IMR-90 (cell line): ENCODE measurements at regions not wholly inside any gene's neighbourhood (a gene's known extent, or its start where the extent isn't known, plus 50 kb on each side); places are given as distances from the start of the nearest gene placed in this dataset.

ENCODE experiments used
- ATAC-seq: fragments of 200-7000 bp; cut with Tn5 transposase; 2 replicates; pipeline ENCODE4 v1.9.1; 2020; ENCODE audit warnings: low read depth, mild to moderate bottlenecking, moderate library complexity
- BruUV-seq: library from RNA; stranded (reverse); fragments of 400-500 nt; replicated peaks from 2 replicates; lab custom pipeline; 2021; lab: Mats Ljungman, UMichigan
- CTCF ChIA-PET: fragments of 300-600 bp; formaldehyde crosslinking; extraction: SDS; loops from one replicate; lab custom pipeline; 2021; ENCODE audit warnings: antibody characterized with exemption; lab: Yijun Ruan, JAX
- POLR2A ChIA-PET: fragments of 300-600 bp; sonication (Branson Sonifier 250); formaldehyde crosslinking; loops from one replicate; lab custom pipeline; 2022; ENCODE audit warnings: antibody characterized with exemption; ENCODE audit not compliant: unreplicated experiment; lab: Charles Lee
- DNase-seq: peaks from one replicate; pipeline ENCODE4 v3.0.0; 2013
- H2AFZ ChIP-seq: replicated peaks from 2 replicates; pipeline ENCODE3; 2013; ENCODE audit warnings: low read length, mild to moderate bottlenecking; ENCODE audit not compliant: poor library complexity
- H2AK5ac ChIP-seq: 2 replicates; pipeline ENCODE4 v1.6.1; 2013; ENCODE audit warnings: low read depth, low read length, inconsistent platforms
- H2AK9ac ChIP-seq: replicated peaks from 2 replicates; pipeline ENCODE3; 2013; ENCODE audit warnings: mild to moderate bottlenecking, low read depth, low read length, moderate library complexity; ENCODE audit not compliant: poor library complexity
- H2BK120ac ChIP-seq: 2 replicates; pipeline ENCODE4 v1.6.1; 2013; ENCODE audit warnings: low read depth, low read length, inconsistent platforms
- H2BK15ac ChIP-seq: 3 replicates; pipeline ENCODE4 v1.6.1; 2013; ENCODE audit warnings: low read depth, low read length, inconsistent platforms
- H2BK20ac ChIP-seq: 2 replicates; pipeline ENCODE4 v1.6.1; 2013; ENCODE audit warnings: low read depth, mild to moderate bottlenecking, inconsistent platforms, low read length, moderate library complexity
- H2BK5ac ChIP-seq: 2 replicates; pipeline ENCODE4 v1.6.1; 2013; ENCODE audit warnings: mild to moderate bottlenecking, low read depth, low read length, inconsistent platforms; ENCODE audit not compliant: poor library complexity, severe bottlenecking
- H3K14ac ChIP-seq: replicated peaks from 2 replicates; pipeline ENCODE4 v1.6.1; 2013; ENCODE audit warnings: low read depth, low read length, inconsistent platforms
- H3K18ac ChIP-seq: 2 replicates; pipeline ENCODE4 v1.6.1; 2013; ENCODE audit warnings: low read depth, low read length, control low read depth
- H3K23ac ChIP-seq: 2 replicates; pipeline ENCODE4 v1.6.1; 2013; ENCODE audit warnings: low read depth, low read length, inconsistent platforms
- H3K27ac ChIP-seq: 2 replicates; pipeline ENCODE4 v1.5.1; 2013; ENCODE audit warnings: mild to moderate bottlenecking, control low read depth, low read length; ENCODE audit not compliant: insufficient read depth
- H3K27me3 ChIP-seq: 2 replicates; pipeline ENCODE4 v1.6.1; 2013; ENCODE audit warnings: low read length; ENCODE audit not compliant: control insufficient read depth, insufficient read depth
- H3K36me3 ChIP-seq: 2 replicates; pipeline ENCODE4 v1.6.1; 2013; ENCODE audit warnings: low read length, mixed read lengths; ENCODE audit not compliant: control insufficient read depth, insufficient read depth
- H3K4ac ChIP-seq: 2 replicates; pipeline ENCODE4 v1.6.1; 2013; ENCODE audit warnings: low read depth, low read length, inconsistent platforms
- H3K4me1 ChIP-seq: 2 replicates; pipeline ENCODE4 v1.6.1; 2013; ENCODE audit warnings: low read length, mixed read lengths; ENCODE audit not compliant: control insufficient read depth, insufficient read depth
- H3K4me2 ChIP-seq: 2 replicates; pipeline ENCODE4 v1.6.1; 2013; ENCODE audit warnings: low read depth, mild to moderate bottlenecking, control low read depth, low read length, moderate library complexity
- H3K4me3 ChIP-seq: 2 replicates; pipeline ENCODE4 v1.5.1; 2013; ENCODE audit warnings: low read depth, mild to moderate bottlenecking, control low read depth, low read length, moderate library complexity; ENCODE audit not compliant: insufficient read depth
- H3K56ac ChIP-seq: 2 replicates; pipeline ENCODE4 v1.6.1; 2013; ENCODE audit warnings: low read length, inconsistent platforms; ENCODE audit not compliant: insufficient read depth; ENCODE audit errors: extremely low read depth
- H3K79me1 ChIP-seq, 2 experiments: 2 replicates each; pipeline ENCODE4 v1.6.1; 2013; ENCODE audit warnings: low read length in 2 of 2, inconsistent platforms in 1 of 2, low read depth in 1 of 2
- H3K9ac ChIP-seq: 2 replicates; pipeline ENCODE4 v1.6.1; 2013; ENCODE audit warnings: low read depth, low read length, control low read depth
- H3K9me1 ChIP-seq: 2 replicates; pipeline ENCODE4 v1.6.1; 2013; ENCODE audit warnings: low read length, inconsistent platforms; ENCODE audit not compliant: insufficient read depth
- H3K9me3 ChIP-seq: 2 replicates; pipeline ENCODE4 v1.6.1; 2013; ENCODE audit warnings: low read length; ENCODE audit not compliant: control insufficient read depth, insufficient read depth
- H4K20me1 ChIP-seq: 2 replicates; pipeline ENCODE4 v1.6.1; 2013; ENCODE audit warnings: low read length, inconsistent platforms; ENCODE audit not compliant: insufficient read depth
- H4K5ac ChIP-seq: 2 replicates; pipeline ENCODE4 v1.6.1; 2013; ENCODE audit warnings: mild to moderate bottlenecking, low read depth, low read length, control low read depth
- H4K8ac ChIP-seq, 2 experiments: 2 replicates each; pipeline ENCODE4 v1.6.1; 2013; ENCODE audit warnings: low read depth in 2 of 2, low read length in 2 of 2, control low read depth in 1 of 2, inconsistent platforms in 1 of 2
- H4K91ac ChIP-seq: 2 replicates; pipeline ENCODE4 v1.6.1; 2013; ENCODE audit warnings: low read depth, low read length, inconsistent platforms; ENCODE audit not compliant: insufficient read depth
- CHD1 ChIP-seq: IDR thresholded peaks from 2 replicates; pipeline ENCODE4 v1.6.1; 2012; ENCODE audit warnings: low read depth, low read length, improper control_type of control experiment
- WGBS, 2 experiments: methylation state at CpG; one replicate each; pipeline versions ENCODE4 v1.1.5 to v1.1.7; 2013; ENCODE audit warnings: missing lambda C conversion rate in 2 of 2; ENCODE audit not compliant: insufficient read length in 1 of 2; ENCODE audit errors: extremely low coverage in 2 of 2; 5-methylcytosine and 5-hydroxymethylcytosine counted together
- dilution Hi-C: fragments of 300-500 bp; cut with HindIII; formaldehyde crosslinking; loops from one replicate; pipeline ENCODE4 v1.14.3; 2018; ENCODE audit warnings: low sequenced_read_pairs; ENCODE audit not compliant: unreplicated experiment
- in situ Hi-C: fragments of 300-500 bp; cut with MboI; formaldehyde crosslinking; loops from 3 replicates; pipeline ENCODE4 v1.14.3; 2019; ENCODE audit warnings: low sequenced_read_pairs, inconsistent platforms, mixed read lengths
- intact Hi-C: fragments of 100-400 bp; cut with micrococcal nuclease; formaldehyde crosslinking; loops from 2 replicates; pipeline ENCODE4 v1.10.0; 2022
- TF ChIP-seq, protein P1 (sequence below): fragments of 150-350 bp; IDR thresholded peaks from 2 replicates; pipeline ENCODE4 v1.6.1; 2016; ENCODE audit warnings: low read depth, mild to moderate bottlenecking, low read length, moderate library complexity, borderline replicate concordance

- H3K4me1 ChIP-seq: peaks cover 2% of the 10 kb centered on the region; the same call in 1 of the 2 replicates
- TF ChIP-seq, protein P1, sequence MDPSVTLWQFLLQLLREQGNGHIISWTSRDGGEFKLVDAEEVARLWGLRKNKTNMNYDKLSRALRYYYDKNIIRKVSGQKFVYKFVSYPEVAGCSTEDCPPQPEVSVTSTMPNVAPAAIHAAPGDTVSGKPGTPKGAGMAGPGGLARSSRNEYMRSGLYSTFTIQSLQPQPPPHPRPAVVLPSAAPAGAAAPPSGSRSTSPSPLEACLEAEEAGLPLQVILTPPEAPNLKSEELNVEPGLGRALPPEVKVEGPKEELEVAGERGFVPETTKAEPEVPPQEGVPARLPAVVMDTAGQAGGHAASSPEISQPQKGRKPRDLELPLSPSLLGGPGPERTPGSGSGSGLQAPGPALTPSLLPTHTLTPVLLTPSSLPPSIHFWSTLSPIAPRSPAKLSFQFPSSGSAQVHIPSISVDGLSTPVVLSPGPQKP: no peak
- no peak for TF ChIP-seq CHD1
- no peak overlapping the region for H2BK15ac ChIP-seq
- H3K9ac ChIP-seq: no peak overlapping the region
- no peaks in the 10 kb centered on the region for H3K79me1 ChIP-seq
- no CpG with 5 or more reads among the region's 2 CpGs for WGBS, 2 experiments
- H4K5ac ChIP-seq: no peak overlapping the region
- no peaks in the 10 kb centered on the region for H3K36me3 ChIP-seq
- H2BK20ac ChIP-seq: no peak overlapping the region
- in situ Hi-C loops (loop anchor here (25.0 kb wide), 1 partner anchor 1092 kb away; no protein-coding TSS in a partner anchor), intact Hi-C loops (no loop called here), dilution Hi-C loops (no loop called here)
- H3K23ac ChIP-seq: no peak overlapping the region
- no peak overlapping the region for H3K4ac ChIP-seq
- ChIA-PET CTCF (interaction anchor here (0.8 to 1.0 kb wide), 2 partner anchors 8 to 10 kb away, joined by 3 read pairs; no protein-coding TSS in a partner anchor), POLR2A (no interaction called here)
- peaks cover 7% of the 10 kb centered on the region; the same call in 1 of the 2 replicates for H3K9me1 ChIP-seq
- H4K8ac ChIP-seq: no peak overlapping the region
- no peak overlapping the region for H3K27ac ChIP-seq
- no peak overlapping the region for H3K4me2 ChIP-seq
- H3K18ac ChIP-seq: no peak overlapping the region
- H4K91ac ChIP-seq: no peak overlapping the region
- no peak for DNase-seq
- H4K20me1 ChIP-seq: no peaks in the 10 kb centered on the region
- no TSS peak for BruUV-seq
- H3K56ac ChIP-seq: no peak overlapping the region
- H2BK5ac ChIP-seq: no peak overlapping the region
- H3K9me3 ChIP-seq: no peaks in the 10 kb centered on the region
- H3K4me3 ChIP-seq: no peak overlapping the region
- H2AK5ac ChIP-seq: no peak overlapping the region
- H3K14ac ChIP-seq: no peak overlapping the region
- H2AFZ ChIP-seq: no peak overlapping the region
- H3K27me3 ChIP-seq: no peaks in the 10 kb centered on the region
- no peak for ATAC-seq
- H2BK120ac ChIP-seq: no peak overlapping the region
- no peak overlapping the region for H2AK9ac ChIP-seq
These were observed 531.0 kb downstream of the EPM2A start for GRCh38 chr6:145204301-145204700.
